ENCODE measurements at regions not wholly inside any gene's neighbourhood (a gene's known extent, or its start where the extent isn't known, plus 50 kb on each side); places are given as distances from the start of the nearest gene placed in this dataset.

DNA sequence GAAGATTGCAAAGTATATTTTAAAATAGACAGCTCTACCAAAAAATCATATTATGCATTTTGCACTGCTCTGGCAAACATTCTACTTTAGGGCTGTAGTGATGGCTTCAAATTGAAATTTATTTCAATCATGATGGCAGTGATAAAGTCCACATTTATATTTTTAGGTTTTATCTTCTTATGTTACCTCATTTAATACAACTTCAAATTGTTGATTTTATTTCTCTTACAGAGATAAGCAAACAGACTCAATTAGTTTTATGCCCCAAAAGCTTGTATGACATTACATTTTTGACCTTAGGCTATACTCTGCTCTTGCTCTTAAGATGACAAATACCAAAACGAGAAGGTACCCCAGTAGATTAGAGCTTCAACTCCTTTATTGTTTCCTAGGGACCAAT, 87.4 kb downstream of the CYLC2 start:
- Histone ChIP-seq H3K27ac (ENCODE audit: insufficient read depth, low read depth, low read length) (no peak overlapping the region), H3K9me1 (replicated peaks; ENCODE audit: control insufficient read depth, extremely low read depth, insufficient read depth, low read length) (no peaks in the 10 kb centered on the region), H3K27me3 (ENCODE audit: control insufficient read depth in 2 of 2, insufficient read depth in 2 of 2, low read length in 2 of 2) (no peaks in the 10 kb centered on the region), H2AFZ (ENCODE audit: low read depth, low read length) (no peak overlapping the region), H3K4me3 (replicated peaks in 1 of 3; ENCODE audit: insufficient read depth in 1 of 3, low read depth in 1 of 3, low read length in 3 of 3) (no peak overlapping the region), H3K9me3 (replicated peaks; ENCODE audit: control insufficient read depth, insufficient read depth, low read length) (no peaks in the 10 kb centered on the region), H3K36me3 (ENCODE audit: control insufficient read depth in 2 of 2, extremely low read depth in 1 of 2, insufficient read depth in 2 of 2, low read length in 2 of 2) (no peaks in the 10 kb centered on the region), H3K79me2 (ENCODE audit: control insufficient read depth, insufficient read depth, low read length) (no peaks in the 10 kb centered on the region), H3K9ac (replicated peaks; ENCODE audit: extremely low read depth, insufficient read depth, low read length) (no peak overlapping the region), H3K4me2 (ENCODE audit: insufficient read depth, low read length) (no peak overlapping the region), H4K20me1 (replicated peaks; ENCODE audit: control insufficient read depth, extremely low read depth, insufficient read depth, low read length) (no peaks in the 10 kb centered on the region), H3K4me1 (ENCODE audit: control insufficient read depth, extremely low read depth, insufficient read depth, low read length) (no peaks in the 10 kb centered on the region)
- DNase-seq (ENCODE audit: low read depth, low spot score), result no peak
- dilution Hi-C loops (cut with MboI; ENCODE audit: extremely low pct_ligation_motif_present, low sequenced_read_pairs), result no loop called here
- TF ChIP-seq JUN (IDR thresholded peaks at IDR 0.05; ENCODE audit: borderline replicate concordance, insufficient read depth, insufficient read length, low read depth), result no peak
- CTCF ChIA-PET, result no interaction called here
- POLR2A ChIA-PET, result no interaction called here
- no peak for FAIRE-seq
- no TSS peak for BruUV-seq (replicated peaks)
- intact Hi-C loops (cut with micrococcal nuclease), result no loop called here

DNA sequence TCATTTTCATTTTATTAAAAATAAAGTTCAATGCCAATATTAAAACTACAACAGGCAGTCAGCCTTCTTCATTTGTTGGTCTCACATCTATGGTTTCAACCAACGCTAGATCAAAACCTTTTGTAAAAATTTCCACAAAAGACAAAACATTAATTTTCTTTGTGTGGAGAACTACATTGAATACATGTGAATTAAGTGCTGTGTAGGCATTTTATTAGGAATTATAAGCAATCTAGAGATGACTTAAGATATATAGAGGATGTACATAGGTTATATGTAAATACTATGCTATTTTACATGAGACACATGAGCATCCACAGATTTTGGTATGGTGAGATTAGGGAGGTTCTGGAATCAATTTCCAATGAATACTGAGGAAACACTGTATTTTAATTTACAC, 94.2 kb downstream of the CYLC2 start:
- H3K27me3 ChIP-seq (ENCODE audit: control insufficient read depth in 2 of 2, insufficient read depth in 2 of 2, low read length in 2 of 2), result no peaks in the 10 kb centered on the region
- H3K9me3 ChIP-seq (replicated peaks; ENCODE audit: control insufficient read depth, insufficient read depth, low read length), result no peaks in the 10 kb centered on the region
- intact Hi-C loops (cut with micrococcal nuclease) (no loop called here), dilution Hi-C loops (cut with MboI; ENCODE audit: extremely low pct_ligation_motif_present, low sequenced_read_pairs) (no loop called here)
- no peaks in the 10 kb centered on the region for H3K9me1 ChIP-seq (replicated peaks; ENCODE audit: control insufficient read depth, extremely low read depth, insufficient read depth, low read length)
- POLR2A ChIA-PET, result no interaction called here
- TF ChIP-seq MYC (IDR thresholded peaks at IDR 0.05; ENCODE audit: low read depth, low read length), result no peak
- TF ChIP-seq POLR2A (IDR thresholded peaks at IDR 0.05; ENCODE audit: low read depth, low read length), result no peak
- no peak for TF ChIP-seq FOS (IDR thresholded peaks at IDR 0.05; ENCODE audit: borderline replicate concordance, insufficient read depth, low read length)
- no peak for TF ChIP-seq JUN (IDR thresholded peaks at IDR 0.05; ENCODE audit: borderline replicate concordance, insufficient read depth, insufficient read length, low read depth)
- TF ChIP-seq, protein P1, sequence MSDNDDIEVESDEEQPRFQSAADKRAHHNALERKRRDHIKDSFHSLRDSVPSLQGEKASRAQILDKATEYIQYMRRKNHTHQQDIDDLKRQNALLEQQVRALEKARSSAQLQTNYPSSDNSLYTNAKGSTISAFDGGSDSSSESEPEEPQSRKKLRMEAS (IDR thresholded peaks at IDR 0.05; ENCODE audit: insufficient read depth, insufficient read length), result no peak
- TF ChIP-seq GATA2 (IDR thresholded peaks at IDR 0.05; ENCODE audit: insufficient read depth, insufficient read length, low read depth, low read length), result no peak
- TF ChIP-seq EZH2 (IDR thresholded peaks at IDR 0.05; ENCODE audit: borderline replicate concordance, low read depth, low read length, severe bottlenecking), result no peak
- DNase-seq (ENCODE audit: low read depth, low spot score) (no peak), FAIRE-seq (no peak)
- H3K79me2 ChIP-seq (ENCODE audit: control insufficient read depth, insufficient read depth, low read length), result no peaks in the 10 kb centered on the region
- no peak overlapping the region for H3K9ac ChIP-seq (replicated peaks; ENCODE audit: extremely low read depth, insufficient read depth, low read length)
- no peaks in the 10 kb centered on the region for H3K36me3 ChIP-seq (ENCODE audit: control insufficient read depth in 2 of 2, extremely low read depth in 1 of 2, insufficient read depth in 2 of 2, low read length in 2 of 2)
- H4K20me1 ChIP-seq (replicated peaks; ENCODE audit: control insufficient read depth, extremely low read depth, insufficient read depth, low read length), result no peaks in the 10 kb centered on the region
- no peak overlapping the region for H2AFZ ChIP-seq (ENCODE audit: low read depth, low read length)
- no peak overlapping the region for H3K4me3 ChIP-seq (replicated peaks in 1 of 3; ENCODE audit: insufficient read depth in 1 of 3, low read depth in 1 of 3, low read length in 3 of 3)
- no peaks in the 10 kb centered on the region for H3K4me1 ChIP-seq (ENCODE audit: control insufficient read depth, extremely low read depth, insufficient read depth, low read length)
- H3K27ac ChIP-seq (ENCODE audit: insufficient read depth, low read depth, low read length), result no peak overlapping the region
- no peak overlapping the region for H3K4me2 ChIP-seq (ENCODE audit: insufficient read depth, low read length)
- CTCF ChIA-PET, result no interaction called here
- BruUV-seq (replicated peaks), result no TSS peak
